Astrocyte of the cerebellum (primary cell): ENCODE measurements at regions not wholly inside any gene's neighbourhood (a gene's known extent, or its start where the extent isn't known, plus 50 kb on each side); places are given as distances from the start of the nearest gene placed in this dataset.

ENCODE experiments used
- DNase-seq: peaks from one replicate; pipeline ENCODE4 v3.0.0-alpha.2; 2011; ENCODE audit warnings: low read depth
- H3K4me3 ChIP-seq: 2 replicates; pipeline ENCODE4 v1.5.1; 2011; ENCODE audit warnings: mild to moderate bottlenecking, low read depth, low read length, moderate library complexity
- CTCF ChIP-seq: IDR thresholded peaks from 2 replicates; pipeline ENCODE4 v1.5.1; 2012; ENCODE audit warnings: low read length, low read depth, moderate library complexity, mild to moderate bottlenecking; ENCODE audit errors: missing control alignments
- in situ Hi-C: cut with HindIII; loops from 2 replicates; pipeline ENCODE4 v1.10.0; 2017; ENCODE audit warnings: low sequenced_read_pairs

- no peak for DNase-seq
- in situ Hi-C loops, result no loop called here
- no peak overlapping the region for H3K4me3 ChIP-seq
- TF ChIP-seq CTCF, result no peak
Measured at GRCh38 chrX:37943554-37944344, 62.6 kb upstream of the SYTL5 start.

GRCh38 chrX:37946197-37946596 lies 60.2 kb upstream of the SYTL5 start:
- no peak for TF ChIP-seq CTCF
- no peak for DNase-seq
- in situ Hi-C loops, result no loop called here
- H3K4me3 ChIP-seq, result no peak overlapping the region

GRCh38 chrX:37955273-37955672 lies 51.1 kb upstream of the SYTL5 start:
- no peak for TF ChIP-seq CTCF
- no peak for DNase-seq
- in situ Hi-C loops, result no loop called here
- H3K4me3 ChIP-seq, result no peak overlapping the region

GRCh38 chrX:37956223-37956622 lies 50.1 kb upstream of the SYTL5 start:
- DNase-seq, result no peak
- TF ChIP-seq CTCF, result no peak
- in situ Hi-C loops, result no loop called here
- no peak overlapping the region for H3K4me3 ChIP-seq
